Lower leg skin (tissue), 3 donors: ENCODE measurements at regions not wholly inside any gene's neighbourhood (a gene's known extent, or its start where the extent isn't known, plus 50 kb on each side); places are given as distances from the start of the nearest gene placed in this dataset.
"Not testable (repeated sequence)": the region's sequence is repeated elsewhere in the genome, so short reads cannot be mapped to it uniquely, and the experiment has no call there.

Experiments
- DNase-seq, 2 donors: peaks; one replicate each; pipeline ENCODE4 v3.0.0-alpha.2; 2019; ENCODE audit warnings: low spot score in 2 of 2
- H3K4me3 ChIP-seq: fragments of 200-600 bp; sonication (generic); 2 replicates; pipeline ENCODE4 v1.5.1; 2017; ENCODE audit warnings: mild to moderate bottlenecking, low read depth; ENCODE audit not compliant: poor library complexity, severe bottlenecking
- WGBS, 2 donors: methylation state at CpG; one replicate each; pipeline ENCODE4 v1.1.5; 2018; 5-methylcytosine and 5-hydroxymethylcytosine counted together
- intact Hi-C: fragments of 100-400 bp; cut with DNase I; formaldehyde crosslinking; loops from one replicate; pipeline ENCODE4 v1.15.0; 2023; ENCODE audit warnings: low total_unique reads

DNA sequence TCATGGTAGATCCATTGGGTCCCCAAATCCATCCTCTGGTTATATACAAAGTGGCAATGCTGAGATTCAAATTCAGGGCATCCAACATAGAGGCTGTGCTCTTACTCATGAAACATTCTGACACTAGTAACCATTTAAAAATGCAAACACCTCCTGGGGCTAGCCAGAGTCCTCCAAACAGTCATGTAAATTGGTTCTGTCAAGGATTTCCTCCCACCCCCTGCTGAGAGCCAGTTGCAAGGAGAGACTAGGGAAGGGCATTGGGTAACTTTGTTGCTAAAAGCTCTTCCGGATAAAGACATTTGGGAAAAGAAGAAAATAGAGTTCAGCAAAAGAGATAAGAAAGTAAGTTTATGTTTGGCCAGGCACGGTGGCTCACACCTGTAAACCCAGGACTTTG lies 58.3 kb downstream of the ART5 start:
- 69 to 89% methylated on average over 2 of the region's 2 CpGs for WGBS, 2 donors
- intact Hi-C loops, H3K4me3 ChIP-seq, DNase-seq: not testable (repeated sequence)

DNA sequence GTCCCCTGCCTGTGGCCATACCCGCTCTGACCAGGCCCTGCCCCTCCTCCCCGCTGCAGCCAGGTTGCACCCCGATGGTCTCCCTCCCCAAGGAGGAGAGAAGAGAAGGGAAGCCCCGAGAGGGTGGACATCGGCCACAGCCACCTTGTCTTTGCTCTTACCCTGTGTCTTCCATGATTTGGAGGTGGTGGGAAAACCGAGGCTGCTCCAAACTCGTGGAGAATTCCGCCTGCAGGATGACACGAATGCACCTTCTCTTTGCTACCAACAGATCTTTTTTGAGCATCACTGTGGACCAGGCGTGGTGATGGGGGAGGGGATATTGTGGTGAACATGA lies 60.4 kb downstream of the ART5 start:
- WGBS, 2 donors: 28 to 30% methylated on average over 8 to 10 of the region's 10 CpGs
- H3K4me3 ChIP-seq, DNase-seq, intact Hi-C loops: not testable (repeated sequence)

DNA sequence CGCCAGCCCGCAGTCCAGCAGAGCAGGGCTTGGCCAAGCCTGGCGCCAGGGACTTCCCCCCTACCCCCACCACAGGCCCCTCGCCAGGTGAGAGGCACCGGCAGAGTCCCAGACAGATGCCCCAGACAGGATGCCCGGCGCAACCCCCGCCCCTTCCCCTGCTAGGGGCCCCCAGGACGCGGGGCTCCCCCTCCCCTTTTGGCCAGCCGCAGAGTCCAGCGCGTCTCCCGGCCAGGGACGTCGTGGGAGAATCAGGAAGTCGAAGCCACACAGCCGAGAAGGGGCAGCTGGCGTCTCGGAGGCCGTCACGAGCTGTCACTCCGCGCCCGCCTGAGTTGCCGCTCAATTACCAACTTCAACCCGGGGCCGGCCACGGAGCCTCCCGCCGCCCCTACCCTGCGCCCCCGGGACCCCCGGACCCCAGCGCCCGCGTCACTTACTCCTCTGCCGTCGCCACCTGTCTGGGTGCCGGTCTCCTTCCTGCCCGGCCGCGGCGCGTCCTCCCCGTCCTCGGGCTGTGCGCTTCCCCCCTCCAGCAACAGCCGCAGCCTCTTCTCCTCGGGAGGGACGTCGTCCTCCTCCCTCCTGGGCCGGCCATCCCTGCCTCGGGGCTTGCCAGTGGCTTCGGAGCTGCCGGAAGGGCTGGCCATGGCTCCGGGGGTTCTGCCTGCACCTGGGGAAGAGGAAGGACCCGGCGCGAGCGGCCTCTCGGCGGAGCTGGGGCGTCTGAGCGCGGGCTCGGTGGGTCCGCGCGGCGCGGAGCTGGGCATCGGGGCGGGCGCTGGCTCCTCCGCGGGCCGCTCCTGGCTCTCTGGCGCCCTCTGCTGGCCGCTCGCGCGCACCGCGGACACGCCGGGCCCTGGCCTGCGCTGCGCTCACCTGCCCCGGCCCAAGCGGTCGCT lies 61.1 kb downstream of the ART5 start:
- DNase-seq: peak; percentile 21 to 88
- peak overlapping the region; percentile 34 for H3K4me3 ChIP-seq
- intact Hi-C loops: not testable (repeated sequence)
- WGBS, 2 donors: 1 to 2% methylated on average over 25 to 27 of the region's 92 CpGs

DNA sequence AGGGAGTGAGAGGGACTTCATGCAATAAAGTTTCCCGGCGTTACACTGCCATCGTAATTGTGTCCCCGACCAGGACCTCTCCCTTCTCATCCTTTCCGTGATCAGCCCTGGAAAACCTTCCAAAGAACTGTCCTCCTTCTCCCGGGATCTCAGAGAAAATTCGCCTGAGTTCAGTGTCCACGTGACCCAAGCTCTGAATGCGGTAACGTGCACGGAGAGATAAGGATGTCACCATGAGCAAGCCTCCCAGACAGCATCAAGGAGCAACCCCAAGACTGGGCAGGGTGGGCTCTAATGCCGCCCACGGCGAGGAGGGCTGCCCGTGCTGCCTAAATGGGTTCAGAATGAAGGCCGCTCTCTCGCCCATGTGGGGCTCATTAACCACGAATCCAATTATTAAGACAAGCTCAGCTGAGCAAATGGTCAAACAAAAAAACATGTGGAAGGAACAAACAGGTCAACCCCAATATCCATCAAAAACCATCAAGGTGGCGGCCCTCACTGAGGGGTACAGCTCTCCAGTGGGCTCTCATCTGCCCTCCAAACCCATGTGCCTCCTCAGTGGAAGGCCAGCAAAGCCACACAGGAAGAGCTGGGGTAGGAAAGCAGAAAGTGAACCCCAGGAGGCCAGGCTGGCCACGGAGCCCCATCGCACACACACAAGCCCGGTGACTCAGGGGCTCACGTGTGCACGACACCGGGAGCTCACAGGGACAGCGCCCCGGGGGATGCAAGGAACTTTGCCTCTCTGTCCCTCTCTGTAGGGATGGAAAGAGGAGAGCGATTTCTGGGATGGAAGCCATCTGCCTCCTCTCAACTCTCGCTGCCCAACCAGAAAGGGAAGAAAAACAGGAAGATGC lies 62.0 kb downstream of the ART5 start:
- H3K4me3 ChIP-seq, intact Hi-C loops, DNase-seq: not testable (repeated sequence)
- 62 to 72% methylated on average over 23 to 26 of the region's 29 CpGs for WGBS, 2 donors

DNA sequence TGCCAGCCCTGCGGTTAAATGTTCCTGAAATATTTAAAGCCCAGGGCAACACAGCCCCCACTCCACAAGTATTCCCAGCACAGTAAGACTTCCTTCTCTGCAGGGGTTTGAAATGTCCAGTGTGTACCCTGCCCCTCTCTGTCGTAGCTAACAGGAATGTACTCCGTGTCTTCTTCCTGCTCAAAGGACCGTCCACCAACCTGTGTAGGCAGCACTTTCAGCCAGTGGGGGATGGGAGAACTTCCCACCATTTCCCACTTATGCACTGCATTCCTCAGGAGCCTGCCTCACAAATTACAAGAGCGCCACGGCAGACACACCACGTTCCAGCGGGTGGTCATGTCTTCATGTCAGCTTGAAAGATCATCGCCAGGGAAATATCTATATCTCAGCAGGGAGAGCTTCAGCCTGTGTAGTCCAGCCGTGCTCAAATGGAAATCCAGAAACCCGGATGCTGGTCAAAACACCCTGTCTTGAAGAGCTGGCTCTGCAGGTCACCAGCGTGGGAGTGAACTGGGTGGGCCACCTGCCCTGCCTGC lies 65.7 kb downstream of the ART5 start:
- intact Hi-C loops, H3K4me3 ChIP-seq, DNase-seq: not testable (repeated sequence)
- 49 to 57% methylated on average over 12 of the region's 12 CpGs for WGBS, 2 donors

DNA sequence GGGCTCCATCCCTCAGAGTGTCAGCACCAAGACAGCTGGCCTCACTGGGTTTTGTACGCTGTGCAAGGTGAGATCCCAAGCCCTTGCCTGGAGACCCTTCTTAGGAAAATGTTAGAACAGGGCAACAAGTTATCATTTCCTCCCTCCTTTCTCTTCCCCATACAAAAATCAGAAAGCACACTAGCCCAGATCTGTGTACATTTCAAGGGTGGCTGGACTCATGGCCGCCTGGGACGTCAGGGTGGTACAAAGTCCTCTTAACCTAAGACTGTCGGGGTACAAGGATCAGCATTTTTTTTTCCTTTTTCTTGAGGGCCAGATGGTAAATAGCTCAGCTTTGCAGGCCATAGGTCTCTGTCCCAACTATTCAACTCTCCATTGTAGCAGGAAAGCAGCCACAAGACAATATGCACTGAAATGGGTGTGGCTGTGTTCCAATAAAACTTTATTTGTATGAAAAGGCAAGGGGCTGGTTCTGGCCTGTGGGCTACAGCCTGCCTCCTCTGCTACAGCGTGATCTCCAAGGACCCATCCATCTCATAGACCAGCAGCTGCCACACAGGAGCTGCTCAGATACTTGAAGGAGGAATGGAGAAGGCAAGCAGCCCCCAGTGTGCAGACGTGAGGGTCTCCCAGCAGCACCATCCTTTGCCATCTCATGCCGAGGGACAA lies 68.7 kb downstream of the ART5 start:
- H3K4me3 ChIP-seq, DNase-seq, intact Hi-C loops: not testable (repeated sequence)
- 86 to 92% methylated on average over 7 of the region's 7 CpGs for WGBS, 2 donors

DNA sequence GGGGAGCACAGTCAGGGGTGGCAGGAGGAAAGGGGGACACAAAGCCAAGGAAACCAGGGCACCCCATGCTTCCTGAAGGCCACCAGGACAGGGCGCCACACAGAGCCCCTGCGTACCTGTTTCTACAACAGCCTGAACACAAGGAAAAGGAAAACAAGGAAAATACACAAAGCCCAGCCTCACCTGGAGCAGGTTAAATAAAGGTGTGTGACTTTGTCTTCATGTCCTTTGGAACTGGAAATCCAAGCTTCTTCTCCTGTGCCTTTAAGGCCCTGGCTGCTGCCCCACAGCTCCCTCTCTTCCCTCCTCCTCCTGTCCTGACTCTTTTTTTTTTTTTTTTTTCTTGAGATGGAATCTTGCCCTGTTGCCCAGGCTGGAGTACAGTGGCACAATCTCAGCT lies 70.0 kb downstream of the ART5 start:
- H3K4me3 ChIP-seq, DNase-seq, intact Hi-C loops: not testable (repeated sequence)
- WGBS, 2 donors: 81 to 96% methylated on average over 2 of the region's 2 CpGs

DNA sequence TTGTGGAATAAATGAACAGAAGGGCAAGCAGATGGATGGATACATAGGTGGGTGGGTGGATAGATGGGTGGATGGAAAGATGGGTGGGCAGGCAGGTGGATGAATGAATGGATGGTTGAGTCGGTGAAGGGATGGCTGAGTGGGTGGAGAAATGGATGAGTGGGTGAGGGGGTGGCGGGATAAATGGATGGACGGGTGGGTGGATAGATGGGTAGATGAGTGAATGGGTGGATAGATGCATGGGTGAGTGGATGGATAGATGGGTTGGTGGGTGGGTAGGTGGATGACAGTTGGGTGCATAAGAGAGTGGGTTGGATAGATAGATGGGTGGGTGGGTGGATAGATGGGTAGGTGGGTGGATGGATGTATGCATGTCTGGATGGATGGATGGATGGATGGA lies 76.0 kb downstream of the ART5 start:
- WGBS, 2 donors: 88 to 90% methylated on average over 3 of the region's 3 CpGs
- H3K4me3 ChIP-seq, intact Hi-C loops: not testable (repeated sequence)
- DNase-seq: peak in 1 of 2 donors; percentile 40

DNA sequence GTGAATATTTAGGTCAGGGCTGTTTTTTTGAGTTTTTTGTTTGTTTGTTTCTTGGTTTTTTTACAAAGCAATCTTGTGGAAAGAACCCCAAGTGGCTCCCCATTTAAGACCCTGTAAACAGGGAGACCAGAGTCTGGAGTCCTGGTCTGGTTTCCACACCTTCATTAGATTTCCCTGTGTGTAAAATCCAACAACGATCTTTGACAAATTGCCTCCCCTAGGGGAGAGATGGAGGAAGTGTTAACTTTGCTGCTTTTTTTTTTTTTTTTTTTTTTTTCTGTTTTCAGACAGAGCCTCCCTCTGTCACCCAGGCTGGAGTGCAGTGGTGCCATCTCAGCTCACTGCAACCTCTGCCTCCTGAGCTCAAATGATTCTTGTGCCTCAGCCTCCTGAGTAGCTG lies 77.4 kb downstream of the ART5 start:
- DNase-seq, intact Hi-C loops, H3K4me3 ChIP-seq: not testable (repeated sequence)
- 0% methylated on average over 1 of the region's 1 CpG for WGBS, 2 donors

DNA sequence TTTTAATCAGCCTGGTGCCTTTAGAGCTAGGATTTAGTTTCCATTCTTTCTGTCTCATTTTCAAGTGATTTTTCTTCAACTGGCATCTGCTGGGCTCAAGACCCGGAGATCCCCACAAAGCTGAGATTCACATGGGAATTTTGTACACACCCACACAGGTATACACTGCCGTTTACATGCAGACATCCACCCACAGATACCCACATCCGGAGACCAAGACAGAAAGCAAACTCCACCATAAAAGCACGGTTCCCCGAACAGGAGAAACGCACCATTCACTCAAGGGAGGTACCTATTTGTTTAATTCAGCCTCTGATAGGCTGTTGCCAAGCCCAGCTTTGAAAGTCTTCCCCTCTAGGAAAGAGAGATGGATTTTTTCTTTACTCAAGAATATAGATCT lies 87.2 kb downstream of the ART5 start:
- DNase-seq: not testable (repeated sequence)

DNA sequence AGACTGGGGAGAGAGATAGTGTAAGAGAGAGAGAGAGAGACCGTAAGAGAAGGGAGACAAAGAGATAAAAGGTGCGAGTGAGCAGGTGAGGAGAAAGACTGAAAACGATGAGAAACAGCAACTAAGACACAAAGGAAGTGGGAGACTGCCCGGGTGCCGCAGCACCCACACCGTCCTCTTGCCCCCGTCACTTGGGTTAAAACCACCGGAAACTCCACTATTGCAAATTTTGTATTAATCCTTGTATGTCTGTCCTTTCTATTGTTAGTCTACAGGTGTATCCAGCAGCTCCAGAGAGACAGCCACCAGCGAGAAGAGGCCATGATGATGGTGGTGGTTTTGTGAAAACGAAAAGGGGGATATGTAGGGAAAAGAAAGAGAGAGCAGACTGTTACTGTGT lies 96.8 kb downstream of the ART5 start:
- intact Hi-C loops, H3K4me3 ChIP-seq, DNase-seq: not testable (repeated sequence)
- 83 to 90% methylated on average over 10 of the region's 10 CpGs for WGBS, 2 donors

More for the DNA sequence above, 87.2 kb downstream of the ART5 start:
- 56% methylated on average over 6 of the region's 6 CpGs for WGBS, 2 donors
- intact Hi-C loops, H3K4me3 ChIP-seq: not testable (repeated sequence)

DNA sequence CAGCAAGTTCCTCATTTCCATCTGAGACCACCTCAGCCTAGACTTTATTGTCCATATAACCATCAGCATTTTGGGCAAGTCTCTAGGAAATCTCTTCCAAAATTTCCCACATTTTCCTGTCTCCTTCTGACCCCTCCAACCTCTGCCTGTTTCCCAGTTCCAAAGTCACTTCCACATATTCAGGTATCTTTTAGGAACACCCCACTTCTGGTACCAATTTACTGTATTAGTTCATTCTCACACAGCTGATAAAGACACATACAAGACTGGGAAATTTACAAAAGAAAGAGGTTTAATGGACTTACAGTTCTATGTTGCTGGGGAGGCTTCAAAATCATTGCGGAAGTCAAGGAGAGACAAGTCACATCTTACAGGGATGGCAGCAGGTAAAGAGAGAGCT lies 103.6 kb downstream of the ART5 start:
- 97 to 100% methylated on average over 1 of the region's 1 CpG for WGBS, 2 donors
- DNase-seq, intact Hi-C loops: not testable (repeated sequence)

DNA sequence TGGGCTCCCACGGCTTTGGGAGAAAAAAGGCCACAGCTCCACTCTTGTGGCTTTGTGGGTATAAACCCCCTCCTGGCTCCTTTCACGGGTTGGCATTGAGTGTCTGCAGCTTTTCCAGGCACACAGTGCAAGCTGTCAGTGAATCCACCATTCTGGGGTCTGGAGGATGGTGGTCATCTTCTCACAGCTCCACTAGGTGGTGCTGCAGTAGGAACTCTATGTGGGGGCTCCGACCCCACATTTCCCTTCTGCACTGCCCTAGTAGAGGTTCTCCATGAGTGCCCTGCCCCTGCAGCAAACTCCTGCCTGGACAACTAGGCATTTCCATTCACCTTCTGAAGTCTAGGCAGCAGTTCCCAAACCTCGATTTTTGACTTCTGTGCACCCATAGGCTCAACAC lies 104.5 kb downstream of the ART5 start:
- 71 to 73% methylated on average over 4 of the region's 4 CpGs for WGBS, 2 donors

More for the DNA sequence above, 103.6 kb downstream of the ART5 start:
- not testable (repeated sequence) for H3K4me3 ChIP-seq

DNA sequence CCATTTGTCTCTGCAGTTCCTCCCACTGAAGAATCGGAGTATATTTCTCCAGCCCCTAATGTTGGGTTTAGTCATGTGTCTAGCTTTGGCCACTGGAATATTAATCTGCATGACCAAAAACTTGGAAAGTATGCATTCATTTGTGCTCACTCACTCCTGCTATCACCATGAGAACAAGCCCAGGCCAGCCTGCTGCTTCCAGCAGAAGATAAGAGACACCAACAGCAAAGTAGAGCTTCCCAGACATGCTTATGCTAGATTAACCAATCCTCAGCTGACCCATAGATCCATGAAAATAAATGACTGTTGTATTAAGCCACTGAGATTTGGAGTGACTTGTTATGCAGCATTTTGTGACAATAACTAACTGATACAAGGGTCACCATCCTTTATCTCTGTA lies 108.8 kb downstream of the ART5 start:
- DNase-seq, H3K4me3 ChIP-seq, intact Hi-C loops: not testable (repeated sequence)
- WGBS, 2 donors: 90 to 100% methylated on average over 1 of the region's 1 CpG

More for the DNA sequence above, 104.5 kb downstream of the ART5 start:
- H3K4me3 ChIP-seq, intact Hi-C loops: not testable (repeated sequence)
- DNase-seq: peak in 1 of 2 donors; percentile 14
